ENCODE measurements at regions not wholly inside any gene's neighbourhood (a gene's known extent, or its start where the extent isn't known, plus 50 kb on each side); places are given as distances from the start of the nearest gene placed in this dataset.

- no peak for TF ChIP-seq EZH2 (IDR thresholded peaks at IDR 0.05)
- no peak for TF ChIP-seq POLR2AphosphoS5 (IDR thresholded peaks at IDR 0.05; ENCODE audit: borderline replicate concordance, low read depth, low read length)
- no peak for TF ChIP-seq FOXP2 (optimal IDR thresholded peaks at IDR 0.05; ENCODE audit: control extremely low read depth, extremely low read length, insufficient read depth)
These were observed 141.0 kb downstream of the TBXT start for GRCh38 chr6:166026586-166027126.

All from SK-N-MC (cell line).